A172 (cell line): ENCODE measurements at regions not wholly inside any gene's neighbourhood (a gene's known extent, or its start where the extent isn't known, plus 50 kb on each side); places are given as distances from the start of the nearest gene placed in this dataset.
"Not testable (repeated sequence)": the region's sequence is repeated elsewhere in the genome, so short reads cannot be mapped to it uniquely, and the experiment has no call there.

ENCODE experiments used
- DNase-seq: peaks from one replicate; pipeline ENCODE4 v3.0.0-alpha.2; 2015; ENCODE audit warnings: low spot score

GRCh38 chr9:28453918-28454317 lies 880.6 kb upstream of the C9orf72 start:
- no peak for DNase-seq

- DNase-seq: no peak
Measured at GRCh38 chr9:28456861-28457260, 883.6 kb upstream of the C9orf72 start.

GRCh38 chr9:28464481-28465216 lies 891.4 kb upstream of the C9orf72 start:
- no peak for DNase-seq

GRCh38 chr9:28471261-28471660 lies 898.0 kb upstream of the C9orf72 start:
- no peak for DNase-seq

GRCh38 chr9:28487561-28487960 lies 914.3 kb upstream of the C9orf72 start:
- DNase-seq: no peak

- no peak for DNase-seq
Measured at GRCh38 chr9:28491121-28491520, 917.8 kb upstream of the C9orf72 start.

- not testable (repeated sequence) for DNase-seq
Measured at GRCh38 chr9:28498168-28498567, 924.9 kb upstream of the C9orf72 start.

GRCh38 chr9:28502189-28502588 lies 928.9 kb upstream of the C9orf72 start:
- no peak for DNase-seq

GRCh38 chr9:28502741-28503140 lies 929.5 kb upstream of the C9orf72 start:
- DNase-seq: no peak

- peak; percentile 19 for DNase-seq
Measured at GRCh38 chr9:28503573-28503972, 930.3 kb upstream of the C9orf72 start.

GRCh38 chr9:28518439-28518838 lies 945.2 kb upstream of the C9orf72 start:
- no peak for DNase-seq

GRCh38 chr9:28524309-28524708 lies 951.0 kb upstream of the C9orf72 start:
- DNase-seq: not testable (repeated sequence)

GRCh38 chr9:28528049-28528448 lies 954.8 kb upstream of the C9orf72 start:
- no peak for DNase-seq

- DNase-seq: no peak
Measured at GRCh38 chr9:28538132-28538531, 964.9 kb upstream of the C9orf72 start.

- DNase-seq: no peak
Measured at GRCh38 chr9:28539434-28540070, 966.3 kb upstream of the C9orf72 start.

- no peak for DNase-seq
Measured at GRCh38 chr9:28542928-28543327, 969.6 kb upstream of the C9orf72 start.

GRCh38 chr9:28547527-28547926 lies 974.2 kb upstream of the C9orf72 start:
- DNase-seq: no peak

- no peak for DNase-seq
Measured at GRCh38 chr9:28563291-28563934, 990.1 kb upstream of the C9orf72 start.

- DNase-seq: no peak
Measured at GRCh38 chr9:28583832-28584231, 1010.6 kb upstream of the C9orf72 start.

- DNase-seq: no peak
Measured at GRCh38 chr9:28584542-28584941, 1011.3 kb upstream of the C9orf72 start.

GRCh38 chr9:28587052-28587451 lies 1013.8 kb upstream of the C9orf72 start:
- no peak for DNase-seq

GRCh38 chr9:28598408-28598807 lies 1025.1 kb upstream of the C9orf72 start:
- no peak for DNase-seq

- no peak for DNase-seq
Measured at GRCh38 chr9:28600226-28600625, 1026.9 kb upstream of the C9orf72 start.
